ENCODE measurements at regions not wholly inside any gene's neighbourhood (a gene's known extent, or its start where the extent isn't known, plus 50 kb on each side); places are given as distances from the start of the nearest gene placed in this dataset.

DNA sequence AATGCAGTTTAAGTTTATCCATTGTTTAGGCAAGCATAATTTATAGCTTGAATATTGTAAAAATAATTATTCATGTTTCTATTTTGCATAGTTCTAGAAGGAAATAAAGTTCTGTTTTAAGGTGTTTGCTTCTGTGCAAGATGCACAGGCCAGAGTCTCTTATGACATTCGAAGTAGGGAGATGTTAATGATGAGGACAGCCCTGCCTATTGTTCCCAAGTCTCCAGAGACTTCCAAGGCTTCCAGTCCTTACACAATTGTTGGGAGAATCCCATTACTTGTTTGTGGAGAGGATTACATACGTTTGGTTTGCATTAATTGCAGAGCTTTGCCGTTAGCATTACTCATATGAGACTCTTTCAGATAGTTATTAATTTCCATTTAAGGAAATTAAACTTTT is 96.2 kb upstream of the ANK2 start:
- TF ChIP-seq, protein P1, sequence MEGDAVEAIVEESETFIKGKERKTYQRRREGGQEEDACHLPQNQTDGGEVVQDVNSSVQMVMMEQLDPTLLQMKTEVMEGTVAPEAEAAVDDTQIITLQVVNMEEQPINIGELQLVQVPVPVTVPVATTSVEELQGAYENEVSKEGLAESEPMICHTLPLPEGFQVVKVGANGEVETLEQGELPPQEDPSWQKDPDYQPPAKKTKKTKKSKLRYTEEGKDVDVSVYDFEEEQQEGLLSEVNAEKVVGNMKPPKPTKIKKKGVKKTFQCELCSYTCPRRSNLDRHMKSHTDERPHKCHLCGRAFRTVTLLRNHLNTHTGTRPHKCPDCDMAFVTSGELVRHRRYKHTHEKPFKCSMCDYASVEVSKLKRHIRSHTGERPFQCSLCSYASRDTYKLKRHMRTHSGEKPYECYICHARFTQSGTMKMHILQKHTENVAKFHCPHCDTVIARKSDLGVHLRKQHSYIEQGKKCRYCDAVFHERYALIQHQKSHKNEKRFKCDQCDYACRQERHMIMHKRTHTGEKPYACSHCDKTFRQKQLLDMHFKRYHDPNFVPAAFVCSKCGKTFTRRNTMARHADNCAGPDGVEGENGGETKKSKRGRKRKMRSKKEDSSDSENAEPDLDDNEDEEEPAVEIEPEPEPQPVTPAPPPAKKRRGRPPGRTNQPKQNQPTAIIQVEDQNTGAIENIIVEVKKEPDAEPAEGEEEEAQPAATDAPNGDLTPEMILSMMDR (IDR thresholded peaks at IDR 0.05), result no peak
- TF ChIP-seq POLR2A (IDR thresholded peaks at IDR 0.05), result no peak
- TF ChIP-seq POLR2AphosphoS5 (IDR thresholded peaks at IDR 0.05), result no peak
- no peak for TF ChIP-seq EP300 (IDR thresholded peaks at IDR 0.05)
